ENCODE measurements at regions not wholly inside any gene's neighbourhood (a gene's known extent, or its start where the extent isn't known, plus 50 kb on each side); places are given as distances from the start of the nearest gene placed in this dataset.

- no peak for TF ChIP-seq CTCF (IDR thresholded peaks at IDR 0.05; ENCODE audit: low read depth, low read length)
- TF ChIP-seq EZH2phosphoT487 (IDR thresholded peaks at IDR 0.05; ENCODE audit: low read depth), result no peak
These were observed 92.8 kb downstream of the SNX18 start for GRCh38 chr5:54610197-54610944.

Measured in OCI-LY3 (cell line).